Natural killer cell (primary cell): ENCODE measurements at regions not wholly inside any gene's neighbourhood (a gene's known extent, or its start where the extent isn't known, plus 50 kb on each side); places are given as distances from the start of the nearest gene placed in this dataset.

Source experiments
- ATAC-seq, 3 donors: fragments of 150-1000 bp in 2 of 3; fragments of 200-7000 bp in 1 of 3; cut with Tn5 transposase; 1 replicate in 1 of 3; 2 replicates in 2 of 3; pipeline ENCODE4 v1.10.0; 2021; ENCODE audit warnings: mild to moderate bottlenecking in 2 of 3, moderate library complexity in 2 of 3
- DNase-seq, 2 donors: peaks; one replicate each; pipeline versions ENCODE4 v3.0.0 to v3.0.0-alpha.2; 2013 to 2021; ENCODE audit warnings: mixed read lengths in 1 of 2
- H3K27ac ChIP-seq: one replicate; pipeline ENCODE4 v1.5.1; 2013; ENCODE audit warnings: mild to moderate bottlenecking, low read length
- H3K27me3 ChIP-seq: one replicate; pipeline ENCODE4 v1.6.1; 2013; ENCODE audit warnings: low read length; ENCODE audit not compliant: control insufficient read depth, insufficient read depth
- H3K36me3 ChIP-seq: one replicate; pipeline ENCODE4 v1.6.1; 2013; ENCODE audit warnings: low read length; ENCODE audit not compliant: control insufficient read depth, insufficient read depth
- H3K4me1 ChIP-seq: one replicate; pipeline ENCODE4 v1.6.1; 2013; ENCODE audit warnings: low read length; ENCODE audit not compliant: control insufficient read depth, insufficient read depth
- H3K4me3 ChIP-seq: one replicate; pipeline ENCODE4 v1.5.1; 2013; ENCODE audit warnings: low read length
- H3K9me3 ChIP-seq: one replicate; pipeline ENCODE4 v1.6.1; 2013; ENCODE audit warnings: low read length; ENCODE audit not compliant: control insufficient read depth, insufficient read depth
- H3K27ac Mint-ChIP-seq, 2 donors: one replicate each; pipeline ENCODE4 v1.8.0; 2022; ENCODE audit warnings: mild to moderate bottlenecking in 2 of 2, mixed read lengths in 2 of 2, moderate library complexity in 1 of 2
- H3K27me3 Mint-ChIP-seq, 2 donors: one replicate each; pipeline ENCODE4 v1.8.0; 2022; ENCODE audit warnings: low read depth in 2 of 2, mixed read lengths in 2 of 2
- H3K36me3 Mint-ChIP-seq: one replicate; pipeline ENCODE4 v1.8.0; 2022; ENCODE audit warnings: mixed read lengths
- H3K4me1 Mint-ChIP-seq, 2 donors: one replicate each; pipeline ENCODE4 v1.8.0; 2022; ENCODE audit warnings: mixed read lengths in 2 of 2
- H3K4me3 Mint-ChIP-seq: one replicate; pipeline ENCODE4 v1.8.0; 2022; ENCODE audit warnings: mild to moderate bottlenecking, moderate library complexity, mixed read lengths
- H3K9me3 Mint-ChIP-seq, 2 donors: one replicate each; pipeline ENCODE4 v1.8.0; 2022; ENCODE audit warnings: mixed read lengths in 2 of 2
- WGBS: methylation state at CpG from one replicate; pipeline ENCODE4 v1.1.7; 2013; ENCODE audit warnings: missing lambda C conversion rate; ENCODE audit not compliant: insufficient coverage; 5-methylcytosine and 5-hydroxymethylcytosine counted together
- intact Hi-C: fragments of 100-400 bp; cut with micrococcal nuclease; formaldehyde crosslinking; loops from one replicate; pipeline ENCODE4 v1.14.2; 2022
- TF ChIP-seq, protein P1 (sequence below): fragments of 200-600 bp; IDR thresholded peaks from one replicate; pipeline ENCODE4 v1.8.0; 2022; ENCODE audit warnings: antibody characterized with exemption

DNA sequence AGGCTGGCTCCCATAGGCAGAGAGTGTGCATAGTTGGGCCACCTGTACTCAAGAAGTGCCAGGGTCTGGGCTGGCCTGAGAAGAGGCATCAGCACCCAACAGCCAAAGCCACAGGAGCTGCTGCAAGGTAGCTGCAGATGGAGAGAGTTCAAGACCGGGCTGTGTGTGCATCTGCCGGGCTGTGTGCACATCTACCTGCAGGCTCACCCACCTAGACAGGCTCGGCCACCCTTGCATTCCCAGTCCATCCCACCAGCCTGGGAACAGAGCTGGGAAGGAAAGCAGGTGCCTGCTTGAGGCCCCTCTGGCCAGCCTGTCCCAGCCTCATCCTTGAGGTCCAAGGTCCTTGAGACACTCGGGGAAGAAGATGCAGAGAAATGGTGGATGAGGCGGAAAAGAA lies 194.4 kb upstream of the AJAP1 start:
- Mint-ChIP-seq H3K36me3 (no peaks in the 10 kb centered on the region), H3K27ac (no peak overlapping the region), H3K9me3 (no peaks in the 10 kb centered on the region), H3K27me3 (peaks cover 0 to 5% of the 10 kb centered on the region in 2 donors), H3K4me3 (no peak overlapping the region), H3K4me1 (no peaks in the 10 kb centered on the region)
- Histone ChIP-seq H3K27ac (no peak overlapping the region), H3K9me3 (no peaks in the 10 kb centered on the region), H3K4me3 (no peak overlapping the region), H3K36me3 (no peaks in the 10 kb centered on the region), H3K27me3 (no peaks in the 10 kb centered on the region), H3K4me1 (no peaks in the 10 kb centered on the region)
- TF ChIP-seq, protein P1, sequence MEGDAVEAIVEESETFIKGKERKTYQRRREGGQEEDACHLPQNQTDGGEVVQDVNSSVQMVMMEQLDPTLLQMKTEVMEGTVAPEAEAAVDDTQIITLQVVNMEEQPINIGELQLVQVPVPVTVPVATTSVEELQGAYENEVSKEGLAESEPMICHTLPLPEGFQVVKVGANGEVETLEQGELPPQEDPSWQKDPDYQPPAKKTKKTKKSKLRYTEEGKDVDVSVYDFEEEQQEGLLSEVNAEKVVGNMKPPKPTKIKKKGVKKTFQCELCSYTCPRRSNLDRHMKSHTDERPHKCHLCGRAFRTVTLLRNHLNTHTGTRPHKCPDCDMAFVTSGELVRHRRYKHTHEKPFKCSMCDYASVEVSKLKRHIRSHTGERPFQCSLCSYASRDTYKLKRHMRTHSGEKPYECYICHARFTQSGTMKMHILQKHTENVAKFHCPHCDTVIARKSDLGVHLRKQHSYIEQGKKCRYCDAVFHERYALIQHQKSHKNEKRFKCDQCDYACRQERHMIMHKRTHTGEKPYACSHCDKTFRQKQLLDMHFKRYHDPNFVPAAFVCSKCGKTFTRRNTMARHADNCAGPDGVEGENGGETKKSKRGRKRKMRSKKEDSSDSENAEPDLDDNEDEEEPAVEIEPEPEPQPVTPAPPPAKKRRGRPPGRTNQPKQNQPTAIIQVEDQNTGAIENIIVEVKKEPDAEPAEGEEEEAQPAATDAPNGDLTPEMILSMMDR, result no peak
- no peak for ATAC-seq
- DNase-seq, result no peak
- WGBS, result 89% methylated on average over 5 of the region's 5 CpGs
- intact Hi-C loops, result no loop called here

DNA sequence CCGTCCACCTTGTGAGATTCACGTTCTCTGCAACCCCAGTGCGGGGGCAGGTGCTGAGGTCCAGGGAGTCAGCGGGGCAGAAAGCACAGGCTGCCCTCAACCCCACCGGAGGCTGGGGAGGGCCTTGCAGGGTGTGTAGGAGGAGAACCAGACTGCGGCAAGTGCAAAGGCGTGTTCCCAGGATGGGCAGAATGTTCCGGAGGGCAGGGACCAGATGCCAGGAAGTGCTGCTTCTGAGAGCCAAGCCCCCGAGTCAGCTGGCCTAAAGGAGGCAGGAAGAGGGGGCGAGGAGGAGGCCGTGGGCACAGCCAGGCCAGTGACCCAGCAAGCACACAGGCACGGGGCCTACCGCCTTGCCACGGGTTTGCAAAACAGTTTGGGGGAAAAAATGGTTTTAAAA lies 193.8 kb upstream of the AJAP1 start:
- no peak overlapping the region for H3K4me3 Mint-ChIP-seq
- TF ChIP-seq, protein P1, result no peak

DNA sequence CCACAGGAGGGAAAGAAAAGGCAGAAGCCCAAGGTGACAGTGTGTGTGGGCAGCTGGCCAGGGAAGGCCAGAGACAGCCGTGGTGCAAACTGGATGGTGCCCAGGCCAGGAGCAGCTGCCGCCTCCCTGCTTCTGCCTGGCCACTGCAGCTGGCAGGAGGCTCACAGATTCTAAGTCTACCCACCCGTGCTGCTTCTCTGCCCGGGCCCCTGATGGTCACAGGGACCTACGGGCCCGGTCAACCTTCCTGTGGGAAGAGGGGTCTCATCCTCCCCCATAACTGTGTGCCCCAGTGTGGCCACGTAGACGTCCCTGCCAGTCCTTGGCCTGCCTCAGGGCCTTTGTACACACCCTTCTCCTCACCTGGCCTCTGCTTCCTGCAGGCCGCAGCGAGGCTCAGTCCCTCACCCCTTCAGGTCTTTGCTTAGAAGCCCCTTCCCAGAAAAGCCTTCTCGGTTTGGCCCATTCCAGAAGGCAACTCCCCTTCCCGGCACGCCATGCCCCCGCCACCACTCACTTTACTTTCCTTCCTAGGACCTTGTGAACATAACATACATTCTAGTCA lies 192.6 kb upstream of the AJAP1 start:
- no peak overlapping the region for H3K4me3 ChIP-seq
- H3K27me3 Mint-ChIP-seq, result peaks cover 0 to 5% of the 10 kb centered on the region in 2 donors
- DNase-seq (no peak), ATAC-seq (no peak)
- no peaks in the 10 kb centered on the region for H3K36me3 Mint-ChIP-seq
- no peaks in the 10 kb centered on the region for H3K9me3 ChIP-seq
- H3K4me3 Mint-ChIP-seq, result no peak overlapping the region
- intact Hi-C loops, result no loop called here
- H3K27me3 ChIP-seq, result no peaks in the 10 kb centered on the region
- H3K27ac Mint-ChIP-seq, result no peak overlapping the region
- H3K27ac ChIP-seq, result no peak overlapping the region
- H3K36me3 ChIP-seq, result no peaks in the 10 kb centered on the region
- TF ChIP-seq, protein P1, result no peak
- no peaks in the 10 kb centered on the region for H3K9me3 Mint-ChIP-seq
- no peaks in the 10 kb centered on the region for H3K4me1 ChIP-seq
- no peaks in the 10 kb centered on the region for H3K4me1 Mint-ChIP-seq
- 80% methylated on average over 14 of the region's 14 CpGs for WGBS

More for the DNA sequence above, 193.8 kb upstream of the AJAP1 start:
- DNase-seq (no peak), ATAC-seq (no peak)
- no peak overlapping the region for H3K4me3 ChIP-seq
- H3K27ac Mint-ChIP-seq, result no peak overlapping the region
- no peaks in the 10 kb centered on the region for H3K4me1 ChIP-seq
- no peak overlapping the region for H3K27ac ChIP-seq
- 75% methylated on average over 14 of the region's 14 CpGs for WGBS
- no peaks in the 10 kb centered on the region for H3K36me3 ChIP-seq
- no peaks in the 10 kb centered on the region for H3K36me3 Mint-ChIP-seq
- H3K9me3 ChIP-seq, result no peaks in the 10 kb centered on the region
- H3K4me1 Mint-ChIP-seq, result no peaks in the 10 kb centered on the region
- H3K27me3 Mint-ChIP-seq, result peaks cover 0 to 5% of the 10 kb centered on the region in 2 donors
- intact Hi-C loops, result no loop called here
- no peaks in the 10 kb centered on the region for H3K27me3 ChIP-seq
- no peaks in the 10 kb centered on the region for H3K9me3 Mint-ChIP-seq

DNA sequence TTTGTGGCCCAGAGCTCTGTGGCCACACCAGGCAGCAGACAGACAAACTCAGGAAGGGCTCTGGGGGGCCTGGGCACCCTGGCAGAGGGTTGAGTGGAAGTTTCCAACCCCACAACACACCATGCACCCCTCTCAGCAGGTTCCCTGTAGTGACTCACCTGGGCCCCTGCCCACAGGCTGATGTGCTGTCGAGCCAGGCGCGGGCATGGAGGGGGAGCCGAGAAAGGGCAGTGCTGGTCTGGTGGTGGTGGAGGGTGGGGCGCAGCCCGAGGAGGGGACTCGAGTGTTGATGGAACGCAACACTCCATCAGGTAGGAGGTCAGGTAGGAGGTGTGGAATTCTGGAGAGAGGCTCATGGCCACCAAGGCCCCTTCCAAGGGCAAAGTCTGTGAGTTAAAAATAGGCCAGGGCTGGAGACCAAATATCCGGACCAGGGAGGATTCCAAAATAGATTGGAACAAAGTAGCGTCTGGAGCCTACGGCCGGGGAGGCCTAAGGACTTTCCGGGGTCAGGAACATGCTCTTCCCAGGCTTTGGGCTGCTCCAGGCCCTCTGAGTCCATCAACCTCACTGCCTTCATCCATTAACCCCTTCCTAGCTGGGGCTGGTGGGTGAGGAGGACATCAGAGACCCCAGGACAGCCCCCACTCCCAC lies 191.5 kb upstream of the AJAP1 start:
- Histone ChIP-seq H3K9me3 (no peaks in the 10 kb centered on the region), H3K36me3 (no peaks in the 10 kb centered on the region), H3K4me1 (no peaks in the 10 kb centered on the region), H3K4me3 (no peak overlapping the region), H3K27ac (no peak overlapping the region), H3K27me3 (no peaks in the 10 kb centered on the region)
- Mint-ChIP-seq H3K36me3 (no peaks in the 10 kb centered on the region), H3K9me3 (no peaks in the 10 kb centered on the region), H3K4me3 (no peak overlapping the region), H3K27ac (no peak overlapping the region), H3K27me3 (peaks cover 0 to 5% of the 10 kb centered on the region in 2 donors), H3K4me1 (no peaks in the 10 kb centered on the region)
- no peak for DNase-seq
- intact Hi-C loops, result no loop called here
- no peak for ATAC-seq
- TF ChIP-seq, protein P1, result no peak
- 85% methylated on average over 13 of the region's 13 CpGs for WGBS
